GM21367 (cell line): ENCODE measurements at regions not wholly inside any gene's neighbourhood (a gene's known extent, or its start where the extent isn't known, plus 50 kb on each side); places are given as distances from the start of the nearest gene placed in this dataset.

Experiments used
- ATAC-seq: cut with Tn5 transposase; IDR thresholded peaks from one replicate; pipeline ENCODE4 v1.9.1; 2021; ENCODE audit not compliant: unreplicated experiment

DNA sequence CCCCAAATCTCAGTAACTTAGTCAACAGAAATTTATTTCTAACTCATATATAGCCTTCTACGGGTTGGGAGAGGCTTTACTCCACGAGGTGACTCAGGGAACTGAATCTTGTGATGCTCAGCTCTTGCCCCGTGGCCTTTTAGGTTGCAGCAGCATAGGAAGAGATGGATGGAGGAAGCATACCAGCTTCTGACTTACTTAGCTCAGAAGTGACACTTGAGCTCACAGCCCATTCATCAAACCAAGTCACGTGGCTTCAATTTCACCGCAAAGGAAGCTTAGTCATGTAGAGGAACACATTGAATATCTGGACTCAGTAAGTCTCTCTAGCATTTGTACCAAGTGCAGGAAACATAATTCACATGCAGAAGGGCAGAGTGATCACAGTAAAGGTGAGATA is 124.1 kb upstream of the KCNN2 start:
- no peak for ATAC-seq

DNA sequence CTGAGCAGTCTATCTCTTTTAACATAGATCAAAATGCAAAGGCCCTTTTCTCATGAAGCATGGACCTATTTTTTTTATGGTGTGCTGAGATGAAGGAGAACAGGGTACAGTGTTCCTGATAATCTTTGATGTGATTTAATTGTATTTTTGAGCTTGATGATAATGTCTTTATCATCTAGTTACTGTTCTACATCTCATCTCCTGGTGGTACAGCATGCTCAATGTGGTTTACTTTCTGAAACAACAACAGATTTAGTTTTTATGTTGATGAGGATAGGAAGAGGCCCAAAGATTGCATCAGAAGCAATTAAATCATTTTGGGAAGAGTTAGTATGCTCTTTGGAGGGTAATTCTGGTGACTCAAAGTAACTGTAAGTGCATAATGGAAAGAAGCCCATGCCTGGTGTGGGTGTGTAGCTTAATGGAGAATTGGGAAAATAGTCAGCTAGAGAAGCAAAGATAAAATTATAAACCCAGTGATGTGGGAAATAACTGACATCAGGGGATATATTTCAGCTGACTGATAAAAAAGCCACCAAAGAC is 123.0 kb upstream of the KCNN2 start:
- ATAC-seq, result no peak

DNA sequence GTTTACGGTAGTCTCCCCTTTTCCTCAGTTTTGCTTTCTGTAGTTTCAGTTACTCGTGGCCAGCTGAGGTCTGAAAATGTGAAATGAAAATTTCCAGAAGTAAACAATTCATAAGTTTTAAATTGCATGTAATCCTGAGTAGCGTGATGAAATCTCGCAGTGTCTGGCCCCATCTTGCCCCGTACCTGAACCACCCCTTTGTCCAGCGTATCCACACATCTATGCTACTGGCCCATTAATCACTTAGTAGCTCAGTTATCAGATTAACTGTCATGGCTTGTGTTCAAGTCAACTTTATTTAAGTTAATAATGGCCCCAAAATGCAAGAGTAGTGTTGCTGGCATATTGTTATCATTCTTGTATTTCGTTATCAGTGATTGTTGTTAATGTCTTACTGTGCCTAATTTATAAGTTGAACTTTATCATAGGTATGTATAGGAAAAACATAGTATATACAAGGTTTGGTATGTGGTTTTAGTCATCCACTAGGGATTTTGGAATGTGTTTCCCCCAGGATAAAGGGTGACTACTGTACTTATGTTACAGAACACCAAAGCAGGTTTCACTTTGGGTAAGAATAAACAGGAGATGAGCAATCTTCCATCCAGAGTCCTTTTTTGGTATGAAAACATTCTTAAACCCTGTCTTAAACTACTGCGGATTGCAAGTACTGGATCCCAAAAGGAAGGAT is 118.4 kb upstream of the KCNN2 start:
- ATAC-seq, result no peak

DNA sequence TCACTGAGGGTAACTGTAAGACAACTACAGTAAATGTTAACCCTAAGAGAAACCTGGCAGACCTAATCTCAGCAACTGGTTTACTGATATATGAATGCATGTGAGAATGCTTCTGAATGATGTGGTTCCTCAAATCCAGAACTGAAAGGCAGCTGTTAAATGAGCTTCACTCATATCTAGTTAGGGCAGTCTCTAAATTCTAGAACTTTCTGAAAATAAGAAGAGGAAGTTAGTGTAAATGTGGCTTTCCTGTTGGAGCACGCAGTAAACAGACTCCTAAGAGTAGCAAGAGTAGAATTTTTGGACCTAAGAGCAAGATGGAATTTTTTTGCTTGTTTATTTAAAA is 117.9 kb upstream of the KCNN2 start:
- no peak for ATAC-seq

DNA sequence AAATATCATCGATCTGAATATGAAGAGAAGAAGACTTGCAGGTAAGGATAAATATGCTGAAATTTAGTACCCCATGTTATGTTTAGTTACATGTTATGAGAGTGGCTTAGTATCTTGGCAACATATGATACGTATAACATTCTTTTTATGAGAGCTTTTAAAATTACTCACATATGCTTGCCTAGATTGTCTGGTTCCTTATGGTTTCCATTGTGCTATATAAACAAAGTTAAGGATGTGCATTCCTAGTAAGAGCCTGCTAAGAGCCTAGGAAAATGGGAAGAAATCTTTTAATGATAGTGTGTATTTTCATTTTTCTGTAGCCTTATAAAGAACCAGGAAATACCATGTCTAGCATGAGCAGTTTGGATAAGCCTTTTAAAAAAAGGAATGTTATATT is 112.0 kb upstream of the KCNN2 start:
- no peak for ATAC-seq

DNA sequence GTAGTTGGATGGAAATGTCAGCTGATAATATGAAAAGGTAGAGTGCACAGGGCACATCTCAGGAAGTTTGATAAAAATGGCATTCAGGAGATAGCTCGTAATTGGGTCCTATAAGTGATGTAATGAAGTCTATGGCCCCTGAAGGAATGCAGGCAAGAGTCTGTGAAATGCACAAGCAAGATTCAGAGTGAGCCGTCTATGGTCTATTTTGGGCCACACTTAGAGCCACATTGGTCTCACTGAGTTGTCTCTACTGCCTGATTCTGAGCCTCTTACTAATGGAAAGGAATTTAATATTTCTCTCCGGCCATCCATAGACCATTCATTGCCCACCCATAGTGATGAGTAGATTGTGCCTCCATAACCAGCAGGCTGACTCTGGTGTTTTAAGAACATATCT is 111.3 kb upstream of the KCNN2 start:
- no peak for ATAC-seq

DNA sequence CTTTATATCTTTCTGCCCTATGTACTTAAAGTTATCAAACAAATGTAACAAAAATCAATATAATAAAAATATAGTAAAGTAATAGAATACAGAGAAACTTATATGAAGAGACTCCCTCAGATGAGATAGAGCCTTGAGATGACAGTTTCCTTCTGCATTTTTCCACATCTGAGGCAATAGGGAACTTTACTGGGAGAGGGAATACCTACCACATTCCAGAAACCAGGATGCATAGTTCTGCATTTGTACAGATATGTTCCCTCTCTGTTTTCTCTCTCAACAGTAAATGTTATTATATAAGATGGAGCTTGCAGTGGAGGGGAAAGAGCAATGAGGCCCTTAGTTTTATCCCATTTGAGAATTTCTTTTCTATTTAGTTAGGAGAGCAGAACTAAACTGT is 109.6 kb upstream of the KCNN2 start:
- ATAC-seq, result no peak

DNA sequence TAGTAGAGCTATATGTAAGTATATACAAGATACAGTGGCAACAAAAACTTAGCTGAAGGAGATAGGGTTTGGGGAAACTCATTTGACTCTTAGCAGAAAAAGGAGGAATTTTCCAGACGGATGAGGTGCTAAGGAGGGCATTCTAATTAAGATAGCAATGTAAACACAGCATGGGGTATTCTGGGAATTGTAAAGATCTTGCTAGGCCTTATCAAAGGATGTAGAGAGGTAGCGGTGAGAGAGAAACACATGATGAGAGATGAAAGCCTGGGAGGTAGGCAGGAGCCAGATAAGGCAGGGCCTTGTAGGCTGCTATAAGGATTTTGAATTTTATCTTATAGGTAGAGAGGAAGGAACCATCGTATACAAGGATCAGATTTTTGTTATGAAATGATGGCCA is 106.6 kb upstream of the KCNN2 start:
- ATAC-seq, result no peak

DNA sequence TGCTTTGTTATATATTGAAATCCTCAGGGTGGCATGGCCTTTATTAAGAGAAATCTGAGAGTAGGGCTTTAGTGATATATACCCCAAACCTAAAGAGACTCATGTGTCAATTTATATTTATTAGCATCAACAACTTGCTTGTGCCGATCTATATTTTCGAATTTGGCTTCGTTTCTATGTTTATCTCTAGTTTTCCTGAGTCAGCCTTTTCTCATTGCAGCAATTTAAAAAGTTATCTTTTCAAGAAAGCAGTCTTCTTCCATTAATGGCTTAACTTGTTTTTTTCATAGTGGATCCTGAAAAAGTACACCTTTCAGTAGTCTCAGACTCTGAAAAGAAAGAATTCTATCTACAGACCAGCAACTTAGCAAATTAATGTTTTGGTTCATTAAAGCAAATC is 99.9 kb upstream of the KCNN2 start:
- no peak for ATAC-seq

DNA sequence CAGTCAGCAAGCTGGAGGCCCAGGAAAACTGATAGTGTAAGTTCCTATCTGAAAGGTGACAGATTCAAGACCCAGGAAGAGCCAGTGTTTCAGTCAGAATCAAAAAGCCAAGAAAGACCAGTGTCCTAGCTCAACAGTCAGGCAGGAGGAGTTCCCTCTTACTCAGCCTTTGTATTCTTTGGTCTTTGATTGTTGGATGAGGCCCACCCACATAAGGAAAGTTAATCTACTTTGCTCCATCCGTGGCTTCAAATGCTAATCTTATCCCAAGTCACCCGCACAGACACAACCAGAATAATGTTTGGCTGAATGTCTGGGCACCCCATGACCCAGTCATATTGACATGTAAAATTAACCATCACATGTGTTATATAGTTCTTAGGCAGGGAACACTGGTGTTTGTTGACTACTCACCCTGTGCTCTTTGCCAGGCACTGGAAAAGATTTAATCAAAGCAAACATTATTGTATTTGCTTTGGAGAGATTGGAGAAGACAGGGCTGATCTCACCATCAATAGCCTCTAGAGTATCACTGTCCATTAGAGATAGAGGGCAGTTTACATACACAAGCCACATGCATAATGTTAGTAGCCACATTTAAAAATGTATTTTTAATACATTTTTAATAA is 96.3 kb upstream of the KCNN2 start:
- ATAC-seq, result no peak

DNA sequence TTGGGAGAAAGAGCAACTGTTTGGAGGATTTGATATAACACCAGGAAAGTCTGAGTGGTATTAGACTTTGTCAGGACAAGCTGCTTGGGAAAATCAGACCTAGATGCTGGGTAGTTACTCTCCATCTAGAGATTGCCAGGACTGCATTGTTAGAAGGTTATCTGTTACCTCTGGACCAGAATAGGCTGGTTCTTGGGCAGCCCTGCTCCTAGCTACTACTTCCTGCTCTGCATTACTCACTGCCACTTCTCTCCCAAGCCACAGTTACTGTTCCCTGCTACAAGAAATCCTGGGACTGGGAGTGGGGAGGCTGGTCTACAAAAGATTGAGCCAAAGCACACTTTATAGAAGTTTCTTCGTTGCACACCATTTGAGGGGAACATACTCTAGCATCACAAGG is 95.5 kb upstream of the KCNN2 start:
- ATAC-seq, result no peak

DNA sequence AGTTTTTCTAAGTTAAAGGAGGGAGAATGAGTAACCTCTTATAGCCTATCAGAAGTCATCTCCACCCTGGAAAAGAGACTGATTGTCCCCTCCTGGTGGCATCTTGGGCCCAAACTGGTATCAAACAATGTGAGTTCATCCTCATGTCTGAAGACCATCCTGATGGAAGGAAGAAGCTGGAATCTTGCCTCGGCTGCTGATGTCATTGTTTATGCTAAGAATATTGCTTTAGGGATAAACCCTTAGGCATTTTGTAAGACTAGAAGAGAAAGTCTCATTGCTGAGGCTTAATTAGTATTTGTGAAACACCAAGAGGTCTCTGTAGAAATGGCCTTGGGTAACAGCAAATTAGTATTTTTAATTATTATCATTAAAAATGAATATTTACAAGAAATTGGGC is 65.7 kb upstream of the KCNN2 start:
- ATAC-seq, result no peak

DNA sequence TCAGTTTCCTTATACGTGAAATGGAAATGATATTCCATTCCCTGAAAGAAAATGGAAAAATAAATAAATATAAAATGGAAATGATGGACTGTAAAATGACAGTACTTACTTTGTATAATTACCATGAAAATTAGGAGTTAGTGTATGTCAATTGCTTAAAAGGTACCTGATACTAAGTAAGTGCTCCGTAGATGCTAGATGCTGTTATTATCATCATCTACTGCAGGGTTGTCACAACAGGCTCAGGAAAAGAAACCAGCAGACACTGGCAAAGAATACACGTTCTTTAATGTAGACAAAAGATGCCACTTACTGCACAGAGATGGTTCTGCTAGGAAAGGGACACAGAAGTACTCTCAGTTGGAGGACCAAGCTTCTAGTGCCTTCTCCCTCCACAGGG is 64.0 kb upstream of the KCNN2 start:
- ATAC-seq, result no peak

DNA sequence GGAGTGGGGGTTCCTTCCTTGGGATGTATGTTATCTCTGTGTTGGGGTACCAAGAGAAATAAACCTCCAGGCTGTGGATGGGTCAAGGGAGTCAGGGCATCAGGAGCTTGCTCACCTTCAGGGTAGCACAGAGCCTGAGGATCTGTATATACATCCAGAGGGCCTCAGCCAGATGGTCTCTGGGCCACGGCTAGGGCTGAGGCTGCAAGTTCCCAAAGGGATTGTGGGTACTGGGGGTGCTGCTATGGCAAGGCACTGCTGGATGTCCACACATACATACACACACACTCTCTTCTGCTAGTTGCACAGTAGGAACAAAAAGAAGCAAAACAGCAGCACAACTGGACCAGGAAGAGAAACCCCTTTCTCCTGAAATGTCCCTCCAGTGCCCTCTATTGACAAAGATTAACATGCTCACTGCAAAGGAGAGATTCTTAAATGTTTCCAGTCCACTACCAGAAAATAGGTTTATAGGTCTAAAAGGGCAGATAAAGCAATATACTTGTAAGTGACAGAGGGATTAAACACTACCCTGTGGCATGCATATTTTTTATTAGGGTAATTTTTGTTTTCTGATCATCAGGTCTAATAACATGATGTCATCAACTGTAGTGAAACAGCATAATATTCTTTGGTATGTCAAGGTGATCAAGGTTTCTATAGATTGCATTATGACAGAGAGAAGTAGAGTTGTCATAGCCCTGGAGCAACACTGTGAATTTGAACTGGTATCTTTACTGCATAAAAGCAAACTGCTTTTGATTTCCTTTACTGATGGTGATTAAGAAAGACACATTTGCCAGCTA is 56.3 kb upstream of the KCNN2 start:
- ATAC-seq, result peak; percentile 75

DNA sequence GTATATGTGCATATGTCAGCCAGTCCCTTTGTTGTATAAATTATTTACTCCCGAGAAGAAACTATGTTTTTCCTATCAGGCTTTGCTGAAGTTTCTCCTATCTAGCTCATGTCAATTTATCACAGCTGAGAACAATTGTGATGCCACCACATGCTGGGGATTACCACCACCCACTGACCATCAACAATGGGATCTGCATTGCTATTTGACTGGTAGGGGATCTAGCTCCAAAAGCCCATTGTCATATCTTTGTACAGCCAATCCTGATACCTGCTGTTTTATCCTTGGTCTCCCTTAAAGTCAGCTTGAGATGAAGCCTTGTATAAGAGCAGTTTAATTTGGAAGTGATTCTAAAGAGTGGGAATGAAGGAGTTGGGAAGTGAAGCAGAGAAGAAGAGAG is 53.9 kb upstream of the KCNN2 start:
- no peak for ATAC-seq

DNA sequence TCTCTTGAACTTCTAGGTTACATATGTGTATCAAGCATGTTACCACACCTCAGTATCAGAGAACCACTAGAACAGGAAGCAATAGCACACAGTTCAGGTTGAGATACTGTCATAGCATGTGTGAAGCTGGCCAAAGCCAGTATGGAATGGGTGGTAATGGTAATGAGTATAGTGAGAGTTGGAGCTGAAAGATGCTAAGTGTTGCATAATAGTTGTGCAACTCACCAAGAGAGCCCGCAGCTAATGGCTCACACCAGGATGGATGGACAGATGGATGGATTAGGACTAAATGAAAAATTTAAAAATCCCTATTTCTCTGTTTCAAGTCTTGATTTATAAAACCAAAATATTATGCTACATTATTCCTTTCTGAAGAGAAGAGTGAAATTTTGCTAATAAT is 53.4 kb upstream of the KCNN2 start:
- no peak for ATAC-seq

DNA sequence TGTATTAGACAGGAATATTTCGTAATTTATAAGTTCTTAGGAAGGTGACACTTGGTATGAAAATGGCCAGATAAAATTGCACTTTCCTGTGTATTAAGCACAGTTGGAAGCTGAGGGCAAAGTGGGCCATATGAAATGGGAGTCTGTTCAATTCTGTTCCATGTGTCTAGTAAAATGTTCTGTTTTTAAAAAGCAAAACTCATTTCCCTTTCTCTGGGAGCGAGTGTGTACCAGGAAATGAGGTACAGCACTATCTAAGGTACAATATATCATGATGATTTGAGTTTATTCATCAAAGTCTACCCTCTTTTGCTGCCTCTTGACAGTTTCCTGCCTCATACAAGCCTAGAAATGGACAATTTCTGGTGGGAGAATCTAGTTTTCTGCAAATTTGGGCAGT is 51.2 kb upstream of the KCNN2 start:
- ATAC-seq, result no peak

DNA sequence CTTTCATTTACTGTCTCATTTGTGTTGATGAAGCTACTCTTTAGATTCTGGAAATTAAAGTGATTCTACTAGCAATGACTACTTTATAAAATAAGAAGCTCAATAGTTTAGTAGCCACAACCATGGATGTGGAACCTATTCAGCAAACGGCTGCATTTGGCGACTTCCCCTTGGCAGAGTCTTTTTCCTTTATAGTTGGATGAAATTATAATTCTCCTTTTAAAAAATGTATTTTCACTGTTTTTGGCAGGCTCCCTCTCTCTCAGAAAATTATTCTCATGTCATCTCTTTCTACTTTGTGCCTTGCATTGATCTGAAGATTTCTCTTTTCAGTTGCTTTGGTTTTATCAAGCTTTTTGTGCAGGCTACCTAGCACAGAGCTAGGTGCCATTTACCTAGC is 50.6 kb upstream of the KCNN2 start:
- no peak for ATAC-seq

DNA sequence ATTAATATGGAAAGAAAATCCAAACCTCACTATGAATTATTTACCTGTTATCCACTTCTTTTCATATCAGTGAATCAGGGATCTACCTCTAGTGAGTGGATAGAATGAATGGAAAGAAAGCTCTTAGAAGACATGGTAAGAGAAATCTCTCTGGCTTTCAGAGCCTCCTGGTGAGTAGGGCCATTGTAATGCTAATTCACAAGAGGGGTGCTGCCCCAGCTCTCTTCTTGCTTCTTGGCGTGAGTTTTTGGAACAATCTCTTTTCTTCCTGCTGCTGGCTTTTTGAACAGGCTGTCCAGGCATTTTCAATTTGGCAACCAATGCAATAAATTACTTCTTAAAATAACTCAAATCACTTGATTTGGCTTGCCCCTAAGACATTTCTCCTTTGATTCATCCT is 49.9 kb upstream of the KCNN2 start:
- no peak for ATAC-seq
